Keratinocyte (primary cell): ENCODE measurements at regions not wholly inside any gene's neighbourhood (a gene's known extent, or its start where the extent isn't known, plus 50 kb on each side); places are given as distances from the start of the nearest gene placed in this dataset.

Source experiments
- CTCF ChIP-seq, 3 experiments: IDR thresholded peaks in 1 of 3; conservative IDR thresholded peaks in 1 of 3; optimal IDR thresholded peaks in 1 of 3; 2 replicates in 2 of 3; 3 replicates in 1 of 3; pipeline versions ENCODE3 to v1.5.1; 2011; ENCODE audit warnings: low read length in 3 of 3, mild to moderate bottlenecking in 3 of 3, moderate library complexity in 2 of 3, control low read depth in 1 of 3, inconsistent platforms in 1 of 3; ENCODE audit not compliant: insufficient read depth in 2 of 3; ENCODE audit errors: extremely low read depth in 1 of 3
- EZH2 ChIP-seq: IDR thresholded peaks from one replicate; pipeline ENCODE4 v1.6.1; 2012; ENCODE audit warnings: inconsistent platforms, mild to moderate bottlenecking, low read length, moderate library complexity

- TF ChIP-seq CTCF (optimal IDR thresholded peaks at IDR 0.05 in 1 of 3, IDR thresholded peaks at IDR 0.05 in 1 of 3, conservative IDR thresholded peaks at IDR 0.05 in 1 of 3; ENCODE audit: extremely low read depth in 1 of 3, insufficient read depth in 2 of 3, low read length in 3 of 3) (no peak), EZH2 (no peak)
Measured at GRCh38 chr15:39174332-39174731, 406.5 kb upstream of the THBS1 start.
